ENCODE measurements at regions not wholly inside any gene's neighbourhood (a gene's known extent, or its start where the extent isn't known, plus 50 kb on each side); places are given as distances from the start of the nearest gene placed in this dataset.

- TF ChIP-seq JUNB (CRISPR knock-in tag; IDR thresholded peaks at IDR 0.05; ENCODE audit: borderline replicate concordance) (no peak), CTCF (CRISPR knock-in tag; IDR thresholded peaks at IDR 0.05) (no peak), SRY (CRISPR knock-in tag; IDR thresholded peaks at IDR 0.05) (no peak), FOXK2 (IDR thresholded peaks at IDR 0.05) (no peak), ARNT (IDR thresholded peaks at IDR 0.05) (no peak), ATF7 (IDR thresholded peaks at IDR 0.05) (no peak), ATF7 (CRISPR knock-in tag; IDR thresholded peaks at IDR 0.05) (no peak)
Observed at GRCh38 chr2:129239141-129239540, 740.3 kb upstream of the RAB6C start.
